ENCODE measurements at regions not wholly inside any gene's neighbourhood (a gene's known extent, or its start where the extent isn't known, plus 50 kb on each side); places are given as distances from the start of the nearest gene placed in this dataset.

DNA sequence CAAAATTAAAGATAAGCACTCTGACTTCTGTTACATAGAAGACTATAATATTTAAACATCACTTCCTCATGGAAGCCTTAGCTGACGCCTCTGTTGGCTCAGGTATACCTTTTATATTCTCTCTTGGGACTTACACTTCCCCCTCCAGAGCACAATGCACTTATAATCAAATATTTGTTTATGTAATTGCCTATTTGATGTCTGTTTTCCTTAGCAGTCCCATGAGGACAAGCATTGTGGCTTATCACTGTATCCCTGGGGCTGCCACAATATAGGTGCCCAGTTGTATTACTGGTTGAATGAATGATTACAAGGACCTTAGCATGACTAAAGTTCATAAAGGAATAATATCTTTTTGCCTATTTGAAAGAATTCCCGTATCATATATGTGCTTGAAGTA lies 186.7 kb upstream of the VGLL2 start:
- no peak overlapping the region for H3K4me3 Mint-ChIP-seq
- WGBS (ENCODE audit: insufficient coverage): no CpG with 5 or more reads among the region's 2 CpGs

GRCh38 chr6:117079951-117080350 lies 185.4 kb upstream of the VGLL2 start:
- ChIA-PET POLR2A (no interaction called here), CTCF (no interaction called here)
- Histone ChIP-seq H2AFZ (ENCODE audit: insufficient read depth, low read depth, low read length, poor library complexity, severe bottlenecking) (no peak overlapping the region), H3K4me2 (replicated peaks; ENCODE audit: low read depth, low read length, poor library complexity, severe bottlenecking) (no peak overlapping the region), H3K9me3 (ENCODE audit: control extremely low read depth in 1 of 3, control insufficient read depth in 2 of 3, insufficient read depth in 1 of 3, low read length in 2 of 3) (no peaks in the 10 kb centered on the region), H3K4me1 (ENCODE audit: control insufficient read depth in 2 of 2, insufficient read depth in 2 of 2, low read length in 2 of 2) (no peaks in the 10 kb centered on the region), H3K9ac (ENCODE audit: low read length) (no peak overlapping the region), H3K4me3 (ENCODE audit: control extremely low read depth in 1 of 5, extremely low read depth in 1 of 5, insufficient read depth in 1 of 5, low read depth in 2 of 5, low read length in 4 of 5) (no peak overlapping the region), H3K27ac (ENCODE audit: low read length in 2 of 2) (no peak overlapping the region), H4K20me1 (ENCODE audit: control insufficient read depth, insufficient read depth, low read length, poor library complexity, severe bottlenecking) (no peaks in the 10 kb centered on the region), H3K79me2 (ENCODE audit: control insufficient read depth, insufficient read depth, low read length) (no peaks in the 10 kb centered on the region), H3K36me3 (replicated peaks in 1 of 2; ENCODE audit: control extremely low read depth in 1 of 2, control insufficient read depth in 1 of 2, extremely low read depth in 1 of 2, insufficient read depth in 2 of 2, low read length in 1 of 2) (no peaks in the 10 kb centered on the region), H3K27me3 (replicated peaks in 1 of 4; ENCODE audit: control extremely low read depth in 1 of 4, control insufficient read depth in 3 of 4, insufficient read depth in 4 of 4, low read length in 3 of 4) (no peaks in the 10 kb centered on the region)
- WGBS (ENCODE audit: insufficient coverage): 100% methylated on average over 1 of the region's 2 CpGs
- H3K27me3 Mint-ChIP-seq: no peaks in the 10 kb centered on the region
- peaks cover 2% of the 10 kb centered on the region for H3K9me3 Mint-ChIP-seq (ENCODE audit: insufficient read depth)
- no peak overlapping the region for H3K27ac Mint-ChIP-seq
- no peaks in the 10 kb centered on the region for H3K4me1 Mint-ChIP-seq
- H3K4me3 Mint-ChIP-seq: no peak overlapping the region
- TF ChIP-seq EZH2 (IDR thresholded peaks at IDR 0.05; ENCODE audit: borderline replicate concordance, insufficient read depth, low read depth, low read length, poor library complexity, severe bottlenecking): no peak
- TF ChIP-seq, protein P1, sequence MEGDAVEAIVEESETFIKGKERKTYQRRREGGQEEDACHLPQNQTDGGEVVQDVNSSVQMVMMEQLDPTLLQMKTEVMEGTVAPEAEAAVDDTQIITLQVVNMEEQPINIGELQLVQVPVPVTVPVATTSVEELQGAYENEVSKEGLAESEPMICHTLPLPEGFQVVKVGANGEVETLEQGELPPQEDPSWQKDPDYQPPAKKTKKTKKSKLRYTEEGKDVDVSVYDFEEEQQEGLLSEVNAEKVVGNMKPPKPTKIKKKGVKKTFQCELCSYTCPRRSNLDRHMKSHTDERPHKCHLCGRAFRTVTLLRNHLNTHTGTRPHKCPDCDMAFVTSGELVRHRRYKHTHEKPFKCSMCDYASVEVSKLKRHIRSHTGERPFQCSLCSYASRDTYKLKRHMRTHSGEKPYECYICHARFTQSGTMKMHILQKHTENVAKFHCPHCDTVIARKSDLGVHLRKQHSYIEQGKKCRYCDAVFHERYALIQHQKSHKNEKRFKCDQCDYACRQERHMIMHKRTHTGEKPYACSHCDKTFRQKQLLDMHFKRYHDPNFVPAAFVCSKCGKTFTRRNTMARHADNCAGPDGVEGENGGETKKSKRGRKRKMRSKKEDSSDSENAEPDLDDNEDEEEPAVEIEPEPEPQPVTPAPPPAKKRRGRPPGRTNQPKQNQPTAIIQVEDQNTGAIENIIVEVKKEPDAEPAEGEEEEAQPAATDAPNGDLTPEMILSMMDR (IDR thresholded peaks at IDR 0.05): no peak
- no peak for ATAC-seq (ENCODE audit: low read depth)
- DNase-seq: no peak
- intact Hi-C loops (cut with micrococcal nuclease): no loop called here

More for the DNA sequence above, 186.7 kb upstream of the VGLL2 start:
- Histone ChIP-seq H3K4me3 (ENCODE audit: control extremely low read depth in 1 of 5, extremely low read depth in 1 of 5, insufficient read depth in 1 of 5, low read depth in 2 of 5, low read length in 4 of 5) (no peak overlapping the region), H3K36me3 (replicated peaks in 1 of 2; ENCODE audit: control extremely low read depth in 1 of 2, control insufficient read depth in 1 of 2, extremely low read depth in 1 of 2, insufficient read depth in 2 of 2, low read length in 1 of 2) (no peaks in the 10 kb centered on the region), H4K20me1 (ENCODE audit: control insufficient read depth, insufficient read depth, low read length, poor library complexity, severe bottlenecking) (no peaks in the 10 kb centered on the region), H3K9ac (ENCODE audit: low read length) (no peak overlapping the region), H2AFZ (ENCODE audit: insufficient read depth, low read depth, low read length, poor library complexity, severe bottlenecking) (no peak overlapping the region), H3K4me1 (ENCODE audit: control insufficient read depth in 2 of 2, insufficient read depth in 2 of 2, low read length in 2 of 2) (no peaks in the 10 kb centered on the region), H3K79me2 (ENCODE audit: control insufficient read depth, insufficient read depth, low read length) (no peaks in the 10 kb centered on the region), H3K27ac (ENCODE audit: low read length in 2 of 2) (no peak overlapping the region), H3K27me3 (replicated peaks in 1 of 4; ENCODE audit: control extremely low read depth in 1 of 4, control insufficient read depth in 3 of 4, insufficient read depth in 4 of 4, low read length in 3 of 4) (no peaks in the 10 kb centered on the region), H3K4me2 (replicated peaks; ENCODE audit: low read depth, low read length, poor library complexity, severe bottlenecking) (no peak overlapping the region), H3K9me3 (ENCODE audit: control extremely low read depth in 1 of 3, control insufficient read depth in 2 of 3, insufficient read depth in 1 of 3, low read length in 2 of 3) (no peaks in the 10 kb centered on the region)
- Mint-ChIP-seq H3K27me3 (no peaks in the 10 kb centered on the region), H3K9me3 (ENCODE audit: insufficient read depth) (peaks cover 2% of the 10 kb centered on the region), H3K27ac (no peak overlapping the region), H3K4me1 (no peaks in the 10 kb centered on the region)
- DNase-seq: no peak
- ChIA-PET CTCF (no interaction called here), POLR2A (no interaction called here)
- TF ChIP-seq, protein P1 (IDR thresholded peaks at IDR 0.05): no peak
- intact Hi-C loops (cut with micrococcal nuclease): no loop called here
- ATAC-seq (ENCODE audit: low read depth): no peak

All from B cell (primary cell).